GM12872 (cell line): ENCODE measurements at regions not wholly inside any gene's neighbourhood (a gene's known extent, or its start where the extent isn't known, plus 50 kb on each side); places are given as distances from the start of the nearest gene placed in this dataset.

Source experiments
- CTCF ChIP-seq: IDR thresholded peaks from 3 replicates; pipeline ENCODE4 v1.5.1; 2011; ENCODE audit warnings: low read depth, mild to moderate bottlenecking, low read length, moderate library complexity; ENCODE audit not compliant: insufficient read depth

DNA sequence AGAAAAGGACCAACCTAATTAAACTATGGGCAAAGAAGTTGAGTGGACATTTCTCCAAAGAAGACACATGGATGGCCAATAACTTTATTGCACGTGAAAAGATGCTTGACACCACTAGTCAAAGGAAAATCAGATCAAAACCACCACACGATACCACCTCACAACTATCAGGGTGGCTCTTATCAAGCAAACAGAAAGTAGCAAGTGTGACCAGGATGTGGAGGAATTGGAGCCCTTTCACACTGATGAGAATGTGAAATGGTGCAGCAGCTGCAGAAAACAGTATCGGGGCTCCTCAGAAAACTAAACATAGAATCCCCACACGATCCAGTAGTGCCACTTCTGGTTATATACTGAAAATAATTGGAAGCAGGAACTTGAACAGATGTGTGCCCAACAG lies 72.2 kb upstream of the ALKAL2 start:
- TF ChIP-seq CTCF, result no peak

DNA sequence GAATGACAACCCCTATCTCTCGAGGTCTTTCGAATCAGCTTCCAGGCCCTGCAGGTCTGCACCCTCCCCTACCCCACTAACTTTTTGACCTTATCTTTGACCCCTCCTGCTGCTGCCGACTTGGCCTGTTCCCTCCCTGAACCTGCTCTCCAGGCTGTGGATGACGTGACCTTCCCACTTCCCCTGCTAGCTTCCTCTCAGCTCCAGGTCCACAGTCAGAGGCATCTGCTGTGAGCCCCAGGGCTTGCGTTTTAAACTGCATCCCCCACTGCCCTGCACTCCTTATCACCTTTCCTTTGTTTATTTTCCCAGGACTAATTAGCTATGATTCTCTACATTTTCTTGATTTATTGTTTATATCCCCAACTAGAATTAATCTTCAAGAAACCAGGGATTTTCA lies 71.2 kb upstream of the ALKAL2 start:
- no peak for TF ChIP-seq CTCF

DNA sequence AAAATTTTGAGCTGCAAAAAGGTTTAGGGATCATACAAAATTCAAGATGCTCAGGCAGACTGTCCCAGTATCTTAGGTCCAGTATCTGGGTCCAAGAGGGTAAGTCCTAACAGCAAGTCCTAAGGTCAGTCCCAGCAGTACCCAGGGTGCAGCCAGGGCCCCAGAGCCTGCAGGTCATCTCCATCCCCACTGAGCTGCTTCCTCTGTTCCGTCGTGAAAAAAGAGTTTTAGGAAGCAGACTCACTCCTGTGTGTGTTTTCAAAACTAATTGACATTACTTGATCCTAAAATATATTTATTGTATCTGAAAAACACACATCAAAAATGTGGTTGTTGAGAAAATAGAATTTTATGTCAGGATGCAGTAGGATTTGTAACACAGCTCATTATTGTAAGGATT lies 69.9 kb upstream of the ALKAL2 start:
- TF ChIP-seq CTCF, result no peak

GRCh38 chr2:355773-356172 lies 67.9 kb upstream of the ALKAL2 start:
- no peak for TF ChIP-seq CTCF

DNA sequence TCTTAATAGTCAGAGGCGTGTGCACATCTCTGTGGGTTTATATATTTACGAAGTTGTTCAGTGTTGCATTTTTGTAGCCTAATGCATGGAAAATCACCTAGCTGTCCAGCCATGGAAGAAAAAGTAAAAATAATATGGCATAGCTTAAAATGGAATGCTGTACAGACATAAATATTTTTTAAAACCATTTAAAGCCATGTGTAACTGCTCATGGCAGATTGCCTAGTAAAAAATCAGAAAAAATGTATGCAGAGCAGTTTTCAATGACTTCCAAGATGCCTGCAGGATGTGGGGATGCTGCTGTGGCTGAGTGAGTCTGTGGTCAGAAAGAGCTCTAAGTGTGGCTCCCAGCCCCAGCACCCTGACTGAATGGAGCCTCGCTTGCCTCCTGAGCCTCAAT lies 64.8 kb upstream of the ALKAL2 start:
- no peak for TF ChIP-seq CTCF

DNA sequence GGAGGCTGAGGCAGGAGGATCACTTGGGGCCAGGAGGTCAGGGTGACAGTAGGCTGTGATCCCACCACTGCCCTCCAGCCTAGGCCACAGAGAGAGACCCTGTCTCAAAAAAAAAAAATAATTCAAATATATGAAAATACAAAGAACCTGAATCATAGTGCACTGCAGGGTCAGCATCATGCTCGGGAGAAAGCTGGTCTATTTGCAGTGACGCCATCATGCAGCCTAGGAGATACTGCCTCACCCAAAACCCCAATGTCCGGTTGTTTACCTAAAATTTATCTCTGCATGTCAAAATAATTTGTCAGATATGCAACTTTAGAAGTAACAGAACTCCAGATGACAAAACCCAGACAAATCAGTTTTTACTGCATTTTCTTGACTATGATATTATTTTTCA lies 61.5 kb upstream of the ALKAL2 start:
- no peak for TF ChIP-seq CTCF

DNA sequence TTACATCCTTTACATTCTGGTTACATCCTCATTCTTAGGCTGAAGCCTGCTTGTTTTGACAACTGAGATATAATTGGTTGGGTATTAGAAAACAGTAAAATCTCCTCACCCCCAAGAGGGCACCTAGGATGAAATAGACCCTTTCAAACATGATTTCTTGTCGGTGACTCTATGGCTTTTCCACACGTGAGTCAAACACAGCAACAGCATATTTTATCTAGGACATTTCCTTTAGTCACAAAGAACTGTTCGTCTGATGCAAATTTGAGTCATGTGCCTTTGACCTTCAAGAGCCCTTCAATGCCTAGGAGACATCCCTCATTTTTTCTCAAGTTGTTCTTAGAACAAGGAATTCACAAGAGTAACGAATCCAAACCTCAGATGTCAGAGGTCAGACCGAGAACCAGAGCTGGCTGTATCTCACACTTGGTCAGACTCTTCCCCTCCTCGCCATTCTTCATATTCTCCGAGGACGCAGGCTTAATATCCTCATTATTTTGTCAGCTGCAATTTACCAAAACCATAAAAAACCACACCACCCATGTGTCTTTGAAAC lies 60.5 kb upstream of the ALKAL2 start:
- no peak for TF ChIP-seq CTCF

- no peak for TF ChIP-seq CTCF
These were observed 56.9 kb upstream of the ALKAL2 start for GRCh38 chr2:344811-345210.
